ENCODE measurements at regions not wholly inside any gene's neighbourhood (a gene's known extent, or its start where the extent isn't known, plus 50 kb on each side); places are given as distances from the start of the nearest gene placed in this dataset.
"Not testable (repeated sequence)": the region's sequence is repeated elsewhere in the genome, so short reads cannot be mapped to it uniquely, and the experiment has no call there.

DNA sequence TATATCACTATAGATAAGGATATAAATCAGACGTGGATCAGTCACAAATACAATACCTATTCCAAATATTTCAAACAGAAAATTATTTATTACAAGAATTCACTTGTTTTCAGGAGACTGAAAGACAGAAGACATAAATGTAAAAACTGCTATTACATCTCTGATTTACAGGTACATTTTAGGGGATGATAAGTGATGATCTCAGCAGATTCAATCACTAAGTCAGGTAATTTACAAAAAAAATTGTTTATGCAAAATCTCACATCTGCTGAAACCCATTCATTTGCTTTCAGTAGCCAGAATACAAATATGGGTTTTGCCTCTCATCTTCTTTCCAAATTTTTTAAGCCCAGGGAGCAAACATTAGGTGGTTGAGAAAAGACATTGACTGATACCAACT, 1648.4 kb upstream of the RAG2 start:
- no peak for FAIRE-seq

DNA sequence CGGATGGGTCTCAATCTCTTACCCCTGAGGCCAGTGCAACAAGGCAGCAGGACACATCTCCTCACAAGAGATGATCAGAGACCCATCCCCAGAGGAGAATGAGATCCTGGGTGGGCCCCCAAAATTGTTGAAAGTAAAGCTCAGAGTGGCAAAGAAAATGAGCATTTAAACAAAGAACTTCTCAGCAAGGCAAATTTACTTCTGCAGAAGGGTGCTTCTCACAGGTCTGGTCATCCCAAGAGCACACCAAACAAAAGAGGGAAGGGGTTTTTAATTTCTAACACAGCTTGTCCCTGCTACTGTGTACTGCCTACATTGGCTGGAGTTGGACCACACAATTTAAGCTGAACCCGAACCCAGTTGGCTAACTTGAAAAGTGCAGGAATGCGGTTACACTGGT, 1628.6 kb upstream of the RAG2 start:
- FAIRE-seq: no peak

DNA sequence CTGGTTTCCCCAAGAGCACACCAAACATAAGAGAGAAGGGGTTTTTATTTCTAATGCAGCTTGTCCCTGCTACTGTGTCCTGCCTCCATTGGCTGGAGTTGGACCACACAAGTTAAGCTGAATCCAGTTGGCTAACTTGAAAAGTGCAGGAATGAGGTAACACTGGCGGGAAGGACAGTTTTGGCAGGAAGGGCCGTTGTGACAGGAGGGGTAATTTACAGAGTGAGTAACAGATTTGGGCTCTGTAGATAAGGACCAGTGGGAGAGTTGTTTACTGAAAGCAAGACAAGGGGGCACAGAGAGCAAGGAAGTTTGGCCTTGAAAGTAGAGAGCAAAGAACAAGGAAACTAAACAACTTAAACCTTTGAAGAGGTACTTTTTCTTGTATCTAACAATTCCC, 1623.3 kb upstream of the RAG2 start:
- no peak for FAIRE-seq

DNA sequence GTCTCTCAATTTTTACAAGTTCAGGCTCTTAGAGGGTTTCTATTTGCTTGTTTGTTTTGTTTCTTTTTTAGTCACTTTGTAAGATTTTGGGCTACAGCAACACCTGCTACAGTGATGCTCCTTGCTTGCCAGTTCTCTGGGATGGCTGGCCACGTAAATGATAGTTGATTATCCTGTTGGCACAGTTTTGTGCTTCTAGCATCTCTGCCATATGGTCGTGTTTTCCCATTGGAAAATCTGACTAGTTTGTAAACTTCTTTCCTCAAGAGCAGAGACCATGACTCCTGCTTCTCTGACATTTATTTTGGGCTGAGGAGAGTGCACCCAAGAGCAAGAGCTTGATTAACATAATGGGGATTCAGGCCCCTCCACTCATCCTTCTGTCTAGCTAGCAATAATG, 1621.6 kb upstream of the RAG2 start:
- FAIRE-seq: no peak

DNA sequence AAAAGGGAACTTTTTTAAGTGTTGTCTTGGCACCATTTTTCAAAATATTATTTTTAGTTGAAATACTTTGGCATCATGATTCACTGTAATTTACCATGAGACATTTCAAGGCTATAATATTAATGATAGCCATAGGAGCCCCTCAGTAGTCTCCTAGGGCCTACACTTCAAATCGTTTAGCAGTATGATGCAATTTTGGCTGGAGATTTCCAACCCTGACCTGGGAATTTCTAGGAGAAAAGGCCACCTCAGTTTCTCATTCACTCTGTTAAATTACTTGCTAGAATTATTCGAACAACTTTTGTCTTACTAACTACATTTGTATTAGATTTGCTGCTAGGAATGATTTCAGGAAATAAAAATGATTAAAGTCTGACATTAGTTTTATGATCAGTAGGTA, 1610.9 kb upstream of the RAG2 start:
- FAIRE-seq: no peak

DNA sequence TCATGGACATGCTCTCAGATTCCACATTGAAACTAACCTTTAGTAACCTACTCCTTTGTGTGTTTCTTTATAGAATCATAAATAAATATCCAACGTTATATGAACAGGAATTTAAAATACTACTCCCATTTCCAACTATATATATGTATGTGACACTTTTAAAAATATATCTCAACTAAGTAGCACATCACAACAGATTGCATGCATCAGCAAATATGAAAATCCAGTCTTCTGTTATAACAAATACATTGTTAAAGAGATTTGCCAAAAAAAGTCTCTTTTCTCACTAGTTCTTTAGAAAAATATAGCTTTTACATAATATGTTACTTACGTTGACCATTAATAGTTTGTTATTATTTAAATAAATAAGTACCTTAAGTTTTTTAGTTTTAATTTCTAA, 1608.6 kb upstream of the RAG2 start:
- FAIRE-seq: no peak

DNA sequence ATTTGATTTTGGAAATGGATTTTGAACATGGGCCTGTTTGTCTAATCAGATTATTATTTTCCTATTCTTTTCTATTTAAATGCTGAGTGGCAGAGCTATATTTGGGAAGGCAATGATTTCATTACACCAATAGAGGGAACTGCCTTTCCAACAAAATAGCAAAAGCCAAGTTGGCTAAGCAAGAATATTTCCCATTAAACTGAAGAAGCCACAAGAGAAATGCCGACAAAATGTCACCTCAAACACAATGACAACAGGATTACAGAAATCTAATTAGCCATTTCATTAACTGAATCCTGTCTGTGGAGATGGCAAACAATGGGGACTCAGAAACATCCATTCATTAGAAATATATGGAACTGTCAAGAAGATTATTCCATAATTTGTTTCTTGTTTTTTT, 1593.1 kb upstream of the RAG2 start:
- no peak for FAIRE-seq

DNA sequence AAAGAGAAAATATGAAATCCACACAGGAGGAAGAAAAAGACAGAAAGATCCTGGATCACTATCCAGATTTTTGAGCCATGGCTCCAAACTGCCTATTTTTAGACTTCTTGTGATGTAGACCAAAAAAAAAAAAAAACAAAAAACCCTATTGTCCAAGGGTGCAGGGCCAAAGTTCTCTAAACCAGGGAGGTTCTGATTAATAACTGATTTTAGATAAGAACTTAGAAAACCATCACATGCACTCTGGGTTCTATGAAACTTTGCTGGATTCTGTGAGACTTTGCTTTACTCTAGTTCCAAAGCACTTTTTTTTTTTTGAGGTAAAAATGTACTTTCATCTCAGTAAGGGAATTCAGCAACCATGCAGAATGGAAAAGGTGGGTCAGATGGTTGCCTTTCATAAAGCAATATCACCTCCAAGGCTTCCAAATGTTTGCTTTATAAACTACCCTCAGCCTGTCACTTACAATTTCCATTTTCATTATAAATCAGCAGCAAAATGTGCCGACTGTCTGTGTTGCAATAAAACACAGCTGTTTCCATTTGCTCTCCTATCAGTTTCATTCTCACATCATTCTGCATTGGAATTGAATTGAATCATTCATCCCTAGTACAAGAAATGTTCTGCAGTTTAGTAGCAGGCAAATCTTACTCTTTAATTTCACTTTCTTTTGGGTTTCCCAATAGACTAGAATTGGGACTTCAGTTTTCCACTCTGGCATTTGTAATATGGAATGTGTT, 1584.3 kb upstream of the RAG2 start:
- FAIRE-seq: no peak

DNA sequence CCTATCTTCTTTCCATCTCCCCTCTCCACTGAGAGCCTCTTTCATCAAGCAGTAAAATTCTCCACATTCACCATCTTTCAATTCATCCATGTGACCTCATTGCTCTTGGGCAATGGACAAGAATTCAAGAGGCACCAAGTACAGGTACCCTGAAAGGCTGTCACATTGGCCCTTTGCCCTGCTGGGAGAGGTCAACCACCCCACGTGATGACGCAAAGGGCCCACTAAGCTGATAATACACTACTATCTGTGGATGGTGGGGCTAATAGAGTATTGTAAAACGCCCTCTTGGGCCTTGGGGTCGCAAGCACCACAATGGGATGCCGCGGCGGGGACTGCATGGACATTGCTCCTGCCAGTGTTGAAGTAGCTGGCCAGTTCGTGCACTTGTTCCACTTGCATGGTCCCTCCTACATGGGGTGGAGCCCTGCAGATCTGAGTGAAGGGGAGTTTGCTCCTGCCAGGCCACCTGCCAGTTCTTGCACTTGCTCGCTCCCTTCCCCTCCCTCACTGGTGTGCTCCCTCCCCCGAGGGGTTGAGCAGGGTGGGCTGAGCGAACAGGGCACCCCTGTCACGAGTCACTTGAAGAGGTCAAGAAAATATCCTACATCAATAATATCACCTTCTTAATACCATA, 1578.8 kb upstream of the RAG2 start:
- no peak for FAIRE-seq

DNA sequence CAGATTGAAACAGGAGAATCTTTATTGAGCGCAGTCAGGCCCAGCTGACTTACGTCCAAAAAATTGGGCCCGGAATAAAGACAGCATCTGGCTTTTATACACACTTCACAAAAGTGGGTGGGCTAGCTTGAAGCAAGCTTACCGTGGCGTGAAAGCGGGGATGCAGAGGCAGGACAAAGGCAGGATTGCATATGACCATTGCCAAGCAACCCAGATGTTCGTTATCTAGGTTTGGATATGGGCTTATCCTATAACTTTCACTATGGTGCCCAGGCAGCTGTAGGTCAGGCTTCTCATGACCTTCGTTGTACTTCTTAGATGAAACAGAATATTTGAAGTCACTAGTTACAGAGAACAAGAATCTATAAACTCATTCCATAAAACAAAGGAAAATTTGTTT, 1575.6 kb upstream of the RAG2 start:
- peak; percentile 98 for FAIRE-seq

DNA sequence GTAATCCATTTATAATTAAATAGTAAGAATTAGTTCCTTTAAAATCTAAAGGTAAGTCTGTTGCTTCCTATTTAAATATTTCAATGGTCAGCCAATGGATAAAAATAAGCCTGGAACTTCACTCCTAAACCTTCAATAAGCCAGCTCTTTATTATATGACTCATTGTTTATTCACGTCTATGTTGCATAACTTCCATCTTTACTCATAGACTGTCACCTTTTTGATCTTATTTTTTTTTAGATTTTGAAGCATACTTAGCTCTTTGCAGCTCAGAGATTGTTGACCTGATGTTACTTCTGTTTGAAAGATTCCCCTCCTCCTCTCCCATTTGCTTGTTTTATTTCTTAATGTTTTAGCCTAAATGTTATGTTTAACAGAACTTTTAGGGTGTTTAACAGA, 1571.2 kb upstream of the RAG2 start:
- no peak for FAIRE-seq

DNA sequence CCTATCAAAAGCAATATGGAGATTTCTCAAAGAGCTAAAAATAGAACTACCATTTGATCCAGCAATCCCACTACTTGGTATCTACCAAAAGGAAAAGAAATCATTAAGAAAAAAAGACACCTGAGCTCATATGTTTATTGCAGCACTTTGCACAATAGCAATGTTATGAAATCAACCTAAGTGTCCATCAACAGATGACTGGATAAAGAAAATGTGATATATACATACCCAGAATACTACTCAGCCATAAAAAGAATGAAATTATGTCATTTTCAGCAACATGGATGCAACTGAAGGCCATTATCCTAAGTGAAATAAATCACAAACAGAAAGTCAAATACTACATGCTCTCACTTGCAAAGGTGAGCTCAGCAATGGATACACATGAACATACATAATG, 1565.5 kb upstream of the RAG2 start:
- no peak for FAIRE-seq

DNA sequence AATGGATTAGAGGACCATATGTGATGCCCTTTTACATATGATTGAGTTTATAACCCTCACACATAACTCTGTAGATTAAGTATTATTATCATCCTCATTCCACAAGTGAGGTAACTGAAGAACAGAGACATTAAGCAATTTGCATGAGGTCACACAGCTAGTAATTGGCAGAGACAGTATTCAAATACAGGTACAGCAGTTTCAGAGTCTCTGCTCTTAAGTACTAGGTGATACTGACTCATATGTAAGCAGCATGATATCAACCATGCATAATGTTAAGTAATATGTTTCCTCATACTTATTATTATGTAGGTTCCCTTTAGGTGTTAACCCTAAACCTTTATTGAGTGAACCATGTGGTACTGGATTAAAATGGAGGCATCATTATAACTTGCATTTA, 1562.4 kb upstream of the RAG2 start:
- no peak for FAIRE-seq

DNA sequence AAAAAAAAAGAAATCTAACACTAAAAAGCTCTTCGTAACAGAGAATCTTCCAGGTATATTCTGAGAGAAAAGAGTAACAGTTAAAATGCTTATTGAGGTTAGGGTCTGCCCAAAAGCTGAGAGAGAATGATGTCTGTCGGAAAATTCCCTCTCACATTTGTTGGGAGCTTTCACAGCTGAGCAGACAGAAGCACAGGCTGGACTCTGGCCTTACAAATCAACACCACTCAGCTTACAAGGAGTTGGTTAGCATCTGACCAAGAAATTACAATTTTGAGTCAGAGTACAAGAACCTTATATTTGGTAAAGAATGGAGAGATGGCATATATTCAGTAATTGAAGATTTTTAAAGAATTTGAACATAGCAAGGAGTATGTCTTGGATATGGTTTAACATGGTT, 1561.0 kb upstream of the RAG2 start:
- FAIRE-seq: no peak

DNA sequence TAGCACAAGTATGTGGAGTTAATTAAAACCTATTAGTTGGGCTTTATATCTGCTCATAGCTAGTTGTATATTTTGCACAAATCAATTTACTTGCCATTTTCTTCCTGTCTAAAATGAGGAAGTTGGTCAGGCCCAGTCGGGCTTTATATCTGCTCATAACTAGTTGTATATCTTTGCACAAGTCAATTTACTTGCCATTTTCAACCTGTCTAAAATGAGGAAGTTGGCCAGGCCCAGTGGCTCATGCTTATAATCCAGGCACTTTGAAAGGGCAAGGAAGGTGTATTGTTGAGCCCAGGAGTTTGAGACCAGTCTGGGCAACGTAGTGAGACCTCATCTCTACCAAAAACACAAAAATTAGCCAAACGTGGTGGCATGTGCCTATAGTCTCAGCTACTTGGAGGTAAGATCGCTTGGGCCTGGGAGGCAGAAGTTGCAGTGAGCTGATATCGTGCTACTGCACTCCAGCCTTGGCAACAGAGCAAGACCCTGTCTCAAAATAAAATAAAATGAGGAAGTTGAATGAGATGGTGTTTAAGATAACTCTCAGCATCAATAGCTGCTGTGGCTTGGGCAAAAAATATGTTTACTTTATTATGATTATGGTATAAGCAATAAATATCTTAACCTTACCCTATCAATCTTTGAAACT, 1558.6 kb upstream of the RAG2 start:
- FAIRE-seq: no peak

DNA sequence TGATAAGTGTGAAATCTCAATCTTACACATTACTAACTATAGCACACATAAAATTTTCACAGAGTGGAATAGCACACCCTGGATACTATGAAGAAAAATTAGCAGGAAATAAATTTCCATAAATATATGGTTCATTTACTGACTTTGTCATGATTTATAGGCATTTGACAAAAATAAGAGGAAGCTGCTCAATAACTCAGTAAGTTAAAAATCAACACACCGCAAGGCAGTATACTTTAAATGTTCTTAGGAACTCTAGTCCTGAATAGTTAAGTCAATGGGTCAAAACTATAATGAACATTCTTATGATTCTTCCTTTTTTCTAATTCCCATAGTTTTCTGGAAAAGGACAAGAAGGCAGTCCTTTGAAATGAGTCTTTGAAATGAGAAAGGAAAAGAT, 1557.8 kb upstream of the RAG2 start:
- FAIRE-seq: no peak

DNA sequence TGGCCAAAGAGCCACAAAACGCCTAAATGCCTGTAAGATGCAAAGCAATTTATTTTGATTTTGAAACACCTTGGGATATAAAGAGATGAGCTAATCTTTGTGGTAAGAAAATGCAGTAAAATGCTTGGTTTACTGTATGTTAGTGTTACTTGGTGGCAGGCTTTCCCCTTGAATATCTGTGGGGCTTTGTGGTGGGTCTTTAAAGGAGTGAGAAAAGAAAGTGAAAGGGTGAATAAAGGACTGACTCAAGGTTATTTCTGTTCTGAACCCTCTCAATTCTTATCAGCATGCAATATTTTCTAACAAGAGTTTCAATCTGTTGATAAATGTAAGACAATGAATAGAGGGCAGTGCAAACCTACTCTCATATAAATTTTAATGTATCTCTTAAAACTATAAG, 1555.9 kb upstream of the RAG2 start:
- FAIRE-seq: no peak

DNA sequence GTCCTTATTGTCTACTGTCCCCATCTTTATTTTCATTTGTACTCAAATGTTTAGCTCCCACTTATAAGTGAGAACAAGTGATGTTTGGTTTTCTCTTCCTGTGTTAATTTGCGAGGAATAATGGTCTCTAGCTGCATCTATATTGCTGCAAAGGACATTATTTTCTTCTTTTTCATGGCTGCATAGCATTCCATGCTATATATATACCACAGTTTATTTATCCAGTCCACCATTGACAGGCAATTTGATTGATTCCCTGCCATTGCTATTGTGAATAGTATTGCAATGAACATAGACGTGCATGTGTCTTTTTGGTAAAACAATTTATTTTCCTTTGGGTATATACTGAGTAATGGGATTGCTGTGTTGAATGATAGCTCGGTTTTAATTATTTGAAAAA, 1545.8 kb upstream of the RAG2 start:
- no peak for FAIRE-seq

DNA sequence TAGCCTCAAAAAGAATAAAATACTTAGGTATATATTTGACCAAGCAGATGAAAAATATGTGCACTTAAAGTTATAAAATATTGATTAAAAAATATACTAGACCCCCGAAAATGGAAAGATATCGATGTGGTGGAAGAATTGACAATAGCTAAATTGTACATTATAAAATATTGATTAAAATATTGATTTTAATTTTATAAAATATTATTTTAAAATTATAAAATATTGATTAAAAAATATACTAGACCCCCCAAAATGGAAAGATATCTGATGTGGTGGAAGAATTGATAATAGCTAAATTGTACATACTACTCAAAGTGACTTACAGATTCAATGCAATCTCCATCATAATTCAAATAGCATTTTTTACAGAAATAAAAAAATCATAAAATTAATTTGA, 1540.9 kb upstream of the RAG2 start:
- no peak for FAIRE-seq

DNA sequence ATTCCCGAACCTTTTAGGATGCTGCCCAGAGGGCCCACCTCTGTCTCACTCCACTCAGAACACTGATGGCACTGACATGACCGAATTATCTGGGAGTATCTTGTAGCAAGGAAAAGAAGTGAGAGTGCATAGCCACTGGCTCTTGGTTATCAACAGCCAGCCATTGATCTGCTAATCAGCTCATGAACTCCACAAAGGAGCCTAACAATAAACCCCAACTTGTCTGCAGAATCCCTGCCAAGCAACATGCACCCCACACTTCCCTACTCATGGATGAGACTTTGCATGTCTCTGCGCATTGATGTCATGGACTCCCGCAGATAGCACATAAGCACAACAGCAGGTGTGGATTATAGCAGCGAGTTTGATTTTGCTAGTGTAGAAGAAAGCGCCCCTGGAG, 1538.9 kb upstream of the RAG2 start:
- FAIRE-seq: no peak

DNA sequence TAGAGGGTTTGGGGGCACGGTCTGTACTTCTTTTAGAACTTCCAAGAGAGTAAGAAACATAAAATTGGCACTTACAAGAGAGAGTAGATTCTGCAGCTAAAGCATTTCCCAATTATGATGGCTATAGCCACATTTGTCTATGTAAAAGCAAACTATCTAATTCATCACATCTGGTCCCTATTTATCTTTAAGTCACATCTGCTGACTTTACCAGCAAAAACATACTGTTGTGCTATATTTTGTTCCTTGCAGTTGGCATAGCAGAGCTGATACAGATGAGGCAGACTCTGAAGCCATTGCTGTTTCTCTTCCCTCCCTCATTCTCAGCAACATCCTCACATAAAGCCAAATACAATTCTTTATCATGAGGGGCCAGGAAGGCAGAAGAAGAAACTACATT, 1533.5 kb upstream of the RAG2 start:
- FAIRE-seq: no peak

DNA sequence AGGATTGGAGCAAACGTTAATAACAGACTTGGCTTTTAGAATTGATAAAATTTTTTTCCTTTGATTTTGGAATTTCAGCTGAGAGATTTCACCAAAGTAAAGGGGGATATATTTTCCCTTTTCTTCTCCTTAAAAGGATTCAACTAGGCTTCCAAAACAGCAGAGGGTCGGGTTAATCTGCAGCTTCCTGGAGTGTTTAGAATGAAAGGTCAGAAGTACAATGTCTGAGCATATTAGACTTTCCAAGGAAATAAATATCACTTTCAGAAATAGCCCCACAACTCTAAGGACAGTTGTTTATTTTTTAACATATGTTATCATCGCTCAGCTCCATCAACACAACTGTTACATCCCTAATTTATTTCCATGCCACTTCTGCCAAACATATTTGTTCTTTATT, 1532.9 kb upstream of the RAG2 start:
- FAIRE-seq: no peak

DNA sequence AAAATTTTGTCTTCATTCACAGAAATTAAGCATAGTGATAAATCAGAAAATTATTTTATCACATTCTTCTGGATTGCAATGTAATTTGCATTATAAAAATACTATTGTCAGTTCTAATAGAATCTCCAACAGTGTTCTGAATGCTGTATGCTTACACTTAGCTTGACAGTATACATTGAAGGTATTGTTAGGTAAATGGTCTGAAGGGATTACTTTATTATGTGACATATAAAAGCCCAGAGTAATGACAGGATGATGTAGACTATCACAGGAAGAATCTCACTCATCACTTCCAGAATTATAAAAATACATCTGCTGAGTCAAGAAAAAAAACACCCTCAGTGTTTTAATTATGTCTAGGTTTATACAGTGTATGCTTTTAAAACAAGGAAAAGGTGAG, 1532.5 kb upstream of the RAG2 start:
- no peak for FAIRE-seq

DNA sequence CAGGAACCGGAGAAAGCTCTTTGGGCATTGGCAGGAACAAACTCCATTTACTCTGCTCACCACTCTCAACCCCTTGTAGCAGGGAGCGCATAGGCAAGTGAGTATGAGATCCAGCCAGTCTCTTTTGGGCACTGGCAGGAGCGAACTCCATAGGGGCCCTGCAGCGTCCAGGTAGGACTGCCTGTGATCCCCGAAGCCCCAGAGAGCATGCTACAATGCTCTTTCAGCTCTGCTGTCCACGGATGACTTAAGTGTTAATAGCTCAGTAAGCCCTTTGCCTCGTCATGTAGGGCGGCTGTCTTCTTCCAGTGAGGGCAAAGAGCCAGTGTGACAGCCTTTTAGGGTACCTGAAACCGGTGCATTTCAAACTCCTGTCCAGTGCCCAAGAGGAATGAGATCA, 1525.6 kb upstream of the RAG2 start:
- FAIRE-seq: no peak

DNA sequence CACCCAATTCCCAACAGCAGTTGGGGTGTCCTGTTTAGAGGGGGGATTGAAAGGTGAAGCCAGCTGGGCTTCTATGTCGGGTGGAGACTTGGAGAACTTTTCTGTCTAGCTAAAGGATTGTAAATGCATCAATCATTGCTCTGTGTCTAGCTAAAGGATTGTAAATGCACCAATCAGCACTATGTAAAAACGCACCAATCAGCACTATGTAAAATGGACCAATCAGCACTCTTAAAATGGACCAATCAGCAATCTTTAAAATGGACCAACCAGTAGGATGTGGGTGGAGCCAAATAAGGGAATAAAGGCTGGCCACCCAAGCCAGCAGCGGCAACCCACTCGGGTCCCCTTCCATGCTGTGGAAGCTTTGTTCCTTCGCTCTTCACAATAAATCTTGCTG, 1518.6 kb upstream of the RAG2 start:
- not testable (repeated sequence) for FAIRE-seq
